Activated naive CD4-positive, alpha-beta T cell (primary cell): ENCODE measurements at regions not wholly inside any gene's neighbourhood (a gene's known extent, or its start where the extent isn't known, plus 50 kb on each side); places are given as distances from the start of the nearest gene placed in this dataset.
A peak's percentile ranks its signal among the peaks of the same experiment; 100 is the strongest.

Experiments used
- DNase-seq, 4 experiments: peaks; one replicate each; lab custom pipeline; 2025; lab: John Stamatoyannopoulos, UW

DNA sequence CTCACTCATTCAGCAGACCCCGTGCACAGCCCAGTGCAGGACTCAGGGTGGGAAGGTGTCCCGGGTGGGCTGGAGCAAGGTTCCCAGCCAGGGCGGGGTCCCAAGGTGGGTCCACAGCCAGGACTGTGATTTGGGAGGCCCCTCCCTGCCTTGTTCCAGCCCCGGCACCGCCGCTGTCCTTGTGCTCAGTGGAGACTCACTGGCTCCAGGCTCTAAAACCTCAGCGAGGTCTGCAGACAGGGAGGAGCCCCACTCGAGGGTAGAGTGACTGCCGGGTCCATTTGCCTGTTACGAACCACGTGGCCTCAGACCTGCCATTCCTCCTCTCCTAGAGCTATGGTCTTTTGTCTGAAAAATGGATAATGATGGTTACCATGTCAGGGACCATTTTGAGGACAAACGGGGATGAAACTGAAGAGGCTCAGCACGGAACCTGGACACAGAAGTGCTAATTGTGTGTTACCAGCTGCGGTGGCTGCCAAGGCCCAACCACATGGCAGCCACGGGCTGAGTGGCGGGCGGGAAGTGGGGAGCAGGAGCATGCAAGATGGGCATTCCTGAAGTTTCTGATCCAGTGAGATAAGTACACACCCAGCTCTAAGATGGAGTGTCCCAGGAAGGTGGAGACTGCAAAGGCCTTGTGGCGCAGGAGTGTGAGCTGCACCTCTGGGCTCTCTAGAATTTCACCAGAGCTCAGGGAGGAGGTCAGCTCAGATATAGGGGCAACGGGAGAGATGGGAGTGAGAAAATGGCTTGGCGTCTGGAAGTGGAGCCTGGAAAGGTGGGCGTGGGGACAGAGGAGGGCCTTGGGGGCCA lies 317.6 kb downstream of the SEC14L1 start:
- no peak for DNase-seq

DNA sequence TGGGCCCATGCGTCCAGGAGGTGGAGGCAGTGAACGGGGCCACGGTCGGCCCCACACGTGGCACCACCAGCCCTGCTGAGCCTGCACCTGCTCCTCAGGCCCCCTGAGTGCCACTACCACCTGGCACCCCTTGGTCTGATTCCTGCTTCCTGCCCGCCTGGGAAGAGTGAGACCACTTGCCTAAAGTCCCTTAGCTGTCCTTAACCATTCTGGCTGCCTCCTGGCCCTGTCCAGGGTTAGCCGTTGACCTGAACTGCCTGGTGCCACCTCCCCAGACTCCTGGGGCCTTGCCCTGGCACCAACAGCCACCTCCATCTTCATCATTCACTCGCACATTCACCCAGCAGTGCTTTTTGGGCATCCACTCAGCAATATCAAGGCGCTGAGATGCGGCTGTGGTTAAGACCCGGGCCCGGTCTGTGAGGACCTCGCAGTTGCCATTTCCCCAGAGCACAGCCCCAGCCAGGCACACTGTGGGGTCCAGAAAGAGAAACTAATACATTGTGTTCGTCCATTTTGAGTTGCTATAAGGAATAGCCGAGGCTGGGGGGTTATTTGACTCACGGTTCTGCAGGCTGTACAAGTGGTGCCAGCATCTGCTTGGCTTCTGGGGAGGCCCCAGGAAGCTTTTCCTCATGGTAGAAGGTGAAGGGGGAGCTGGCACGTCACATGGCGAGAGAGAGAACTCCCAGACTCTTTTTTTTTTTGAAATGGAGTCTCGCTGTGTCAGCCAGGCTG lies 318.4 kb downstream of the SEC14L1 start:
- DNase-seq, result no peak

DNA sequence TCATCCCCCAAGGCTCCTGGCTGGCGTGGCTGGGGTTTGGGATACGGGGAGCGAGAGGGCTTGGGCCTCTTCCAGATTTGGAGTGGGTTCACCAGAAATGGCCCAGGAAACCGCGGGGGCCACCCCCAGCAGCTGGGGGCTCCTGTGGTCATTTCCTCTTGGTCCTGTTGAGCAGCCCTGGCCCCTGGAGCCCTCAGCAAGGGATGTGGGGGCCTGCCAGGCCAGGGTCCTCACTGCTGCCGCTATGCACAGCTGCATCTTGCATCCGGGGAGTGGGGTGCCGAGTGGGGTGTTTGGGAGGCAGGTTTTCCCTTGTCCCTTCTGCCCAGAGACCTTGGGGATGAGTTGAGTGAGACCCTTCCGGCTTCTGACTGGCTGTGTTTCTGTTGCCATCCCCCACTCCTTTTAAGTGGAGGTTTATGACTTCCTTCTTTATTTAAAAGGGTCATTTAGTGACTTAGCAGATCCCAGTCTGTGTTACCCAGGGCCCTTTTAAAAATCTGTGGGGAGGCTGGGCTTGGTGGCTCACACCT lies 319.8 kb downstream of the SEC14L1 start:
- no peak for DNase-seq

DNA sequence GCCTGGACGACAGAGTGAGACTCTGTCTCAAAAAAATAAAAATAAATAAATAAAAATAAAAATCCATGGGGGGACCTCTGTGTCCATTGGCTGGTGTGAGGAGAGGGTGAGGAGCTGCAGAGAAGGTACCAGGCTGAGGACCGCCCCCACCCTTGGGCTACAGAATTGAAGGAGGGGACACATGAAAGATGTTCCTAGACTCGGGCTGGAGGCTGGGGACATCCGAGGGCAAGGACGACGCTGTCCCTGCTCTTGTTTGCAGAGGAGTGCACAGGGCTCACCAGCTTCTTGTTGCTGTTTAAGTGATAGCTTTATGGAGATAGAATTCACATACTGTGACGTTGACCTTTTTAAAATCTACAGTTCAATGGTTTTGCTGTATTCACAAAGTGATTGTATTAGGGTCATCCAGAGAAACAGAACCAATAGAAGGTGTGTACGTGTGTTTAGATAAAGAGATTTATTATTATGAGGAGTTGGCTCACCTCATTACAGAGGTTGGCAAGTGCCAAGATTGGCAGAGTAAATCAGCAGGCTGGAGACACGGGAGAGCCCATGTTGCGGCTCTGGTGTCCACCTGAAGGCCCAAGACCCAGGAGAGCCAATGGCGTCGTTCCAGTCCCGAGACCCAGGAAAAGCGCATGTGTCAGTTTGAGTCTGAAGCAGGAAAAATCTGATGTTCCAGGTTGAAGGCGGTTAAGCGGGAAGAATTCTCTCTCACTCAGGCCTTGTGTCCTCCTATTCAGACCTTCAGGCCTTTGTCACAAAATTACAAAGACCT lies 320.7 kb downstream of the SEC14L1 start:
- no peak for DNase-seq

DNA sequence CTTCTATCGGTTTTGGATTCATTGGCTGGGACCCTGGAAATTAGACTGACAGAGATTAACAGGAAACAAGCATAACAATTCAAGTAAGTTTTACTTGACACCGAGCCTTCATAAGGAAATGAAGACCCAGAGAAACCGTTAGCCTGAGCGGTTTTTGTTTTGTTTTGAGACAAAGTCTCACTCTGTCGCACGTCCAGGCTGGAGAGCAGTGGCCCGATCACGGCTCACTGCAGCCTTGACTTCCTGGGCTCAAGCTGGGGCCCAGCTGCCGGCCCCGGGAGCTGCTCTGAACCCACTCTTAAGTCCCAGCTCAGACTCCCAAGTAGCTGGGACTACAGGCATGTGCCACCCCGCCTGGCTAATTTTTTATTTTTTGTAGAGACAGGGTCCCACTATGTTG lies 321.3 kb downstream of the SEC14L1 start:
- DNase-seq, result no peak

DNA sequence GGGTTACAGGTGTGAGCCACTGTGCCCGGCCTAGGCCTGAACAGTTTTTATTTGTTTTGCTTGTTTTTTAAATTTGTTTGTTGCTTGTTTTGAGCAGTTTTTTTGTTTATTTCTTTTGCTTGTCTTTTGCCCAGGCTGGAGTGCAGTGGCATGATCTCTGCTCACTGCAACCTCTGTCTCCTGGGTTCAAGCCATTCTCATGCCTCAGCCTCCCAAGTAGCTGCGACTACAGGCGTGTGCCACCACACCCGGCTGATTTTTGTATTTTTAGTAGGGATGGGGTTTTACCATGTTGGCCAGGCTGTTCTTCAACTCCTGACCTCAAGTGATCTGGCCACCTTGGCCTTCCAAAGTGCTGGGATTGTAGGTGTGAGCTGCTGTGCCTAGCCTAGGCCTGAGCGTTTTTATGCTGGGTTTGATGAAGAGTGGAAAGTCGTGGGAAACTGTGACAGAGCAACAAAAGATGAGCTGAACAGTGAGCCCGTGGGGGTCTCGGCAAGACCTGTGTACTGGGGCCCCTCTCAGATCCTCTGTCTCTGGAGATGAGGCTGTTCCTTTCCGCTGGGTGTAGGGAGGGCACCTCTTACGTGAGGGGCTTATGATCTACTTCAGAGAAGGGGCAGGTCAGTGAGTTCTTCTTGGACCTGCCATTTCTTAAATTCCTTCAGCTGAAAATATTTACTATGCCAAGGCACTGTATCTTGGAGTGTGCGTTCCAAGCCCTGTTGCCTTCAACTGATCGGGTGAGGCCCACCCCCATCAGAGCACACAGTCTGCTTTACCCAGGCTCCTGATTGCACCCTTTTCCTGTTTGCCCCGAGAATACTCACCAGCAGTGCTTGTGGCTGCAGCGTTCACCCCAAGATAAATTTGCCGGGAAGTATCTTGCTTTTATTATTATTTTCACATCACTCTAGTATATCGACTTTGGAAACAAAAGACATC lies 322.1 kb downstream of the SEC14L1 start:
- no peak for DNase-seq

DNA sequence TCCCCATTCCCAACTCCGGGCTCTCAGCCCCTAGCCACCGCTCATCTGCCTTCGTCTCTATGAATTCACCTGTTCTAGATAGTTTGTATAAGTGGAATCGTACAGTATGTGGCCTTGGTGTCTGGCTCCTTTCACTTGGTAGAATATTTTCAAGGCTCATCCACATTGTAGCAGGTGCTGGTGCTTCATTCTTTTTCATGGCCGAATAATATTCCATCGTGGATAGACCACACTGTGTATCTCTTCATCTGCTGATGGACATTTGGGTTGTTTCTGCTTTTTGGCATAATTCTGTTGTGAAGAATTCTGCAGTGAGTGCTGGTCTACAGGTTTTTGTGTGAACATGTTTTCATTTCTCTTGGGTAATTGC lies 324.2 kb downstream of the SEC14L1 start:
- DNase-seq, result no peak

DNA sequence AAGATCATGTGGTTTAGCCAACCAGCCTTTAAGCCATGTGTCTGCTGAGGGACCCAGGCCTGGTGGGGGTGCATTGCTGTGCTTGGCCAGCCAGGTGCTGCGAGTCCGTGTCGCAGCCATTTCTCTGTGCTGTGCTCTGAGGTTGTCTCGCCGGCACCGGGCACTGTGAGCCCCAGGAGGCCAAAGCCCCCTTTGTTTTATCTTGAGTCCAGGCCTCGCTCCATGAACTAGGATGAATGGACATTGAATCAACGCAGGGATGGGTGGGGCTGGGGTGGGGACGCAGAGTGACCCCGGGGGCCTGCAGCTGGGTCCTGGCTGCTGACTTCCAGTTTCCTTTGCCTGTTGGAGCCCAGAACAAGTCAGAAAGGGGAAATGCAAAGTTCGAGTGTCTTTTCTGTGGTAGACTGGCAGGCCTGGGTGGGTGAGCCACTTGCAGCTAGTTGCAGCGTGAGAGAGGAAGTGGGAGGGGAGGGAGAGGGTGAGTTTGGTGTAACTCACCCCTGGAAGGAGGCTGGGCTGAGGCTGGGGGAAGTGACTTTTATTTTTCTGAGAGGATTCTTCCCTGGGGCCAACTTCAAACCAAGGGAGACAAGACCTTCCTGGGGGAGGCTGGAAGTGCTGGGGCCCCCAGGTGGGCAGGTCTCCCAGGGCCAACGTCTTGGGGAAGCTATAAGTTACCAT lies 324.7 kb downstream of the SEC14L1 start:
- DNase-seq, result peak in 2 of 4 experiments; percentile 59 to 71

DNA sequence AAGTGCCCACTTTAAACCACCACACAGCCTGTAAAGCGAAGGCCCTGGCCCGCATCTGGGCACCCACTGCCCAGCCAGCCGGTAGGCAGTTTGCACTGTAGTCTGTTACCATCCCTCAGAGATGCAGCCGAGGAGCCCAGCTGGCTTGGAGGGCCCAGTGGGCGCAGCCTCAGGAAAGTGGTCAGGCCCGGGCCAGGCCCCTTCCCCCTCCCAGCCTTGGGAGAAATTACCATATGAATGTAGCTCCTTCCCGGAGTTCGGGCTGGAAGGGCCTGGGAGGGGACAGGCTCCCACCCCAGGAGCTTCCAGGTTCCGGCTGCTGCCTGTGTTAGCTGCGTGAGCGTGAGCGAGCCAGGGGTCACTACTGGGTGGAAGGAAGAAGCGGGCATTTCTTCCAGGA lies 325.4 kb downstream of the SEC14L1 start:
- no peak for DNase-seq

DNA sequence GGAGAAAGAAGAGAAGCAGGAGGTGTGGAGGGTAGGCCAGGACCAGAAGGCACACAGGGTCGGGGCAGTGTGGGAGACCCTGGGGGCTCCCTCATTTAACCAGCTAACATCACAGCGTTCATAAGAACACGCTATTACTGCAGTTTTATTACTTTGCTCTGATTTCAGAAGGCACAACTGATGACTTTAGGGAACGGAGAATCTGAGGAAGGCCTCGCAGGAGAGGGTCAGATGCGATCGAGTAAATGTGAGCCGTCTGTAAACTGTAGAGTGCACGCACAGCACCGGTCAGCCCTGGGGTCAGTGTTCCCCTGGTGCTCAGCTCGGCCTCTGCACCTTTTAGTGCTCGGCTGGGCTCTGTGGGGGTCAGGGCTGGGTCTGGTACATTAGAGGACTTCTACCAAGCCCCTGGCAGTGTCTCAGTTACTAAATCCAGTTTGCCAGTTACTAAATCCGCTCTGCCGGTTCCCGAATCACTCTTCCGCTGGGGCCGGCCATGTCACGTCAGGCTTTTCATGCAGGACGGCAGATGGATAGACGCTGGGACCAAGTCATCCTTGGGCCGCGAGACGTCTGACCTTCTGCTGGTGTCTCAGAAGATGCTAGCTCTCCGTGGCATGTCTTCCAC lies 325.9 kb downstream of the SEC14L1 start:
- no peak for DNase-seq

DNA sequence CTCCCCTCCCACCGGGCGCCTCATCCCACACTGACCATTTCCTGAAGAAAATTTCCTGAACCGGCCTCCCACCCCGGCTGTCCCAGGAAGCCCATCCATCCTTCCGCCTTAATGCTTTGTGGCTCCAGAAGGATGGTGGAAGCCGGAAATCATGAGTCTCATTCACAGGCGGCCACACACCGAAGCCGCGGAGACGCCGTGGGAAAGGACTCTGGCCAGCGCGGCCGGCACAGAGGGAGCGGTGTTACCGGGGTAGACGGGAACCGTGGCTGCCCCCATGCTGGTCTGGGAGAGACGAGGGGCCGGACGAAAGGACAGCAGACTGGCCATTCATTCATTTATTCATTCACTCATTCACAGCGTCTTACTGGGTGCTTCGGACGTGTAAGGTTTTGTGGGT lies 326.8 kb downstream of the SEC14L1 start:
- DNase-seq, result no peak

DNA sequence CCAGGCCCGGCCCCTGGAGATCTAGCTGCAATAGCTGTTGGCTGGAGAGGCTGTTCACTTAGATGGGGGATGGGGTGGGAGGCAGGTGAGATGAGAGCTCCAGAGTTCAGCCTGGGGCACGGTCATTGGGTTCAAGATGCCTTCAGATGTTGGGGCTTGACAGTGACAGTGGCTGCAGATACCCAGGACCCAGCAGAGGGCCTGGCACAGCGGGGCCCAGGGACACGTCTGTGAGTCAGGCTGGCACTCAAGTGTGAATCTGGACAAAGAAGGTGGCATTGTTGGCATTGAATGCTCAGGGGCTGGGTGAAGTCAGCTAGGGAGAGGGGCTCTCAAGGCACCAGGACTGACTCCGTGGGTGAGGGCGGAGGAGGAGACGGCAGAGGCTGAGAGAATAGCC lies 328.1 kb downstream of the SEC14L1 start:
- no peak for DNase-seq

DNA sequence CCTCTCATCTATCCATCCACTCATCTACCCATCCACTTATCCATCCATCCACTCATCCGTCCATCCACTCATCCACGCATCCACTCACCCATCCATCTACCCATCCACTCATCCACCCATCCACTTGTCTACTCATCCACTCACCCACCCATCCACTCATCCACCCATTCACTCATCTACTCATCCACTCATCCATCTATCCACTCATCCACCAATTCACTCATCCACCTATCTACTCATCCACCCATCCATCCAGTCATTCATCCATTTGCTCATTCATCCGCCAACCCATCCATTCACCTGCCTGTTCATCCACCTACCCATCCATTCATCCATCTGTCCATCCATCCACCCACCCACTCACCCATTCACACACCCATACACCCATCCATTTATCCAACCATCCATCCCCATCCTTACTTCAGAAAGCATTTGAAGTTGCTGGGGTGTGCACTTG lies 329.6 kb downstream of the SEC14L1 start:
- no peak for DNase-seq

DNA sequence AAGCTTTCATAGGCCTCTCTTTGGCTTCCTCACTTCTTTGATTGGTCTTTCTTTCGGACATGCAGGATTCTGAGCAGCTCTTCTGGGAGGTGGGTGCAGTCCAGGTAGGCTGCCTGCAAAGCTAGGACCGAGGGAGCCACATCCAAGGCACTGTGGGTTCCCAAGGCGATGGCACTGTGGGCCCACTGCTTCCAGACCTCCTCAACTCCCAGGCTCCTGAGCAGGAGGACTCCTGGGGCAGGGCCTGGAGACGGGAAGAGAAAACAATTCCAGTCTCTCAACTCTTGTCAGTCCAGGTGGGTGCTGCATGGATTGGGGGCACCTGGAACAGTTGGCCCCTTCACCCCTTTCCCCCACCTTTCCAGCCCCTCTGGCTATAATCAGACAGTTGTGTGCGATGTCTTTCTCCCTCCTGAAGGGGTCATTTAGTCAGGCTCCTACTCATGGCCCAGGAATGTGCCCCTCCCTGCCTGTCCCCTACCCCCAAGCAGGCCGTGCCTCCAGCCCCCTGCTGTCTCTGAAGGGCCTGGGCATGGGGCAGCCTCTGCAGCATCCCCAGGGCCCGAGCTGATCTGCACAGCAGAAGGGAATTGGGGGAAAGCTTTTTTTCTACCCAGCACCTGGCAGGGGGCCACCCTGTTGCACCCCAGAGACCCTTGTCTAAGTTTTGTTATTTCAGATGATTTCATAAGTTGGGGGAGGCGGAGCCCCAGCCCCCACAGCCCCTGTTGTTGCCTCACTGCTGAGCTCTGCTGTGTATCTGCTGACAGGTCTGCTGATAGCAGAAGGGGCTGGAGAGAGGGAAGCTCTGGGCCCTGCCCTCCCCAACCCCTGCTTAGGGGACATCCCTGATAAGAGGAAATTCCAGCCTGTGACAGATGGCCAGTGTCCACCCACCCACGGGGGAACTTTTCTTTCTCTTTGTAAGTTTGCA lies 330.3 kb downstream of the SEC14L1 start:
- no peak for DNase-seq

DNA sequence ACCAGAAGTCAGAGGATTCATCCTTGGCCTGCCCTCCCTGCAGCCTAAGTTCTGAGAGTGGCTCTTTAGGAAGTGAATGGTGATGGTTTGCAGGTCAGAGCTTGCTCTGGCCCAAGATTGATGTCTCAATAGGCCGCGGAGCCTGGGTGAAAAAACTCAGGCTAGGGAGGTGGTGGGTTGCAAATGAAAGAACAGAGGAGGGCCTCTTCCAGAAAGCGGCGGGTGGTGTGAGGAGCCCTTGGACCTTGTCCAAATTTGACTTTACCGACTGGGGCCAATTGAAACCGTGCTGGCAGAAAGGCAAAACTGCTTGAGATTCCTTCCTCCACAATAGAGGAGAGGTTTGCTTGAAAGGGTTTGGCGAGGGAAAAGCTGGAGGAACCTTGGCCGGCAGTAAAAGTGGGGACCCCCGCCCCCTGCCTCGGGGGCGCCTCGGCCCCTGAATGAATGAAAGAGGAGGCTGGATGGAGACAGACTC lies 331.3 kb downstream of the SEC14L1 start:
- no peak for DNase-seq

DNA sequence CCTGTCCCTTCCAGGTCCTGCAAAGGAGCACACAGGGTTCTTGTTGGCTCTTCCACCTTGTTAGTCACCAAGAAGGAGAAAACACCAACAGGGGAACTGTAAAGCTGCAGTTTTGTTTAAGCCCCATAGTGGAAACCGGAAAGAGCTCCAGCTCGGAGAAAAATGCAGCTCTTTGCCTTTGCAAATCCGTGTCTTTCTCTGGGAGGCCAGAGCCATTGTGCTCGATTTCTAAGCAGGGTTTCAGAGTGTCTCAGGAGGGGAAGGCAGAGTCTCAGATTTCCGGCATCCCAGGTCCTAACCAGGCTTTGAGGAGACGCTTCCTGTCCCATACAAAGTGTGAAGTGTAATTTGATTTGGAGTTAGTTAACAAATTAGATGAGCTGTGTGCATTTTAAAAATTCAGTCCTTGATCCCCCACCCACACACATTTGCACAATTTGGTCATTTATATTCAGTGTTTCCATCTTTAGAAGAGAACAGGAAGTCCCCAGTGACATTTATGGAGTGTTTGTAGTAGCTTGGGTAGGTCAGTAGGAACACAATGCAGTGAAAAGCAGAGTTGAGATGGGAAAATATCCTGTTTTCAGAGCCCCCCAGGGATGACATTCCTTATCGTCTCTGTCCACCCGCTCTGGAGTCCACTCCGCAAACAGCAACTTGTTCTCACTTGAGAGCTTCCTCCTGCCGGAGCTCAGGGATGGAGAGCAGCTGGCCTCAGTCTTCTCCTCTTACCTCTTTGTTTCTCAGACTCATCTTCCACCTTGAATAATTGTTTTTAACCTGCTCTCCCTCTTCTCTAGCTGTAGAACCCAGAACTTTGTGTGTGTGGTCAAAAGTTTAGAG lies 331.9 kb downstream of the SEC14L1 start:
- DNase-seq, result no peak

DNA sequence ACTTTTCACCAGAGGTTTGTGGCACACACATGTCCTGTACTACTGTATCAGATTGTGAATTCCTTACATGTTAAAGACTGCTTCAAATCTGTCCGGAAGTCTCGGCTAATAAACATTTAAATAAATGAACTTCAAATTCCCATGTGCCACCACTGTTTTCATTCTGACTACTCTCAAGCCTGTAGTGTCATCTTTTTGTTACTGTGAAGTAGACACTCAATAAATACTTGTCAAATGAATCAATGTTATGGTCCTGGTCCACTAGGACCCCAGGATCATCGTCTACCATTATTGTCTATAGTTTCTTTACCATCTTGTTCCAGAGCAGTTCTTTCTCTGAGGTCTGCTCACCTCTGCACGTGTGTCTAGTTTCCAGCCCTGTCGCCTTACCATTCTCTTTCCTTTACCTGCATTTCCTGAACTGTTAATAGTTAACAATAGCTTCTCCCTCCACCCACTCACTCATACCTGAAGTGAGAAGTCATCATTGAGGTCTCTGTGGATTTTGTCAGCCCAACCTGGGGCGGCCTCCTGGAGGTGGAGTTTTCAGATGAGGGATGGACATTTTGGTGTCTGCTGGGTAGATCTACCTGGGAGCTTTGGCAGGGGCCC lies 333.0 kb downstream of the SEC14L1 start:
- no peak for DNase-seq
